SK-N-SH (cell line): ENCODE measurements at regions not wholly inside any gene's neighbourhood (a gene's known extent, or its start where the extent isn't known, plus 50 kb on each side); places are given as distances from the start of the nearest gene placed in this dataset.

ENCODE experiments used
- CTCF ChIA-PET: fragments of 300-600, 350-600 bp; formaldehyde crosslinking; extraction: SDS; loops from one replicate; lab custom pipeline; 2021; lab: Yijun Ruan, JAX
- POLR2A ChIA-PET: fragments of 350-600 bp; sonication (Branson Sonifier 250); formaldehyde crosslinking; extraction: SDS; loops from one replicate; lab custom pipeline; 2020; ENCODE audit warnings: antibody characterized with exemption, inconsistent platforms; lab: Yijun Ruan, JAX
- DNase-seq: peaks from one replicate; pipeline ENCODE4 v3.0.0; 2012
- H2AFZ ChIP-seq: fragments of 200-600 bp; sonication (generic); 2 replicates; pipeline ENCODE4 v1.8.1; 2016; ENCODE audit warnings: antibody characterized with exemption, mild to moderate bottlenecking, low read depth
- H3F3A ChIP-seq: fragments of 200-600 bp; sonication (generic); replicated peaks from 2 replicates; pipeline ENCODE3; 2016; ENCODE audit warnings: antibody characterized with exemption, mild to moderate bottlenecking; ENCODE audit not compliant: insufficient read depth
- H3K27ac ChIP-seq, 2 experiments: fragments of 200-500 bp in 1 of 2; fragments of 200-600 bp in 1 of 2; sonication (Bioruptor generic) in 1 of 2; sonication (generic), shearing (Covaris generic) in 1 of 2; 2 replicates each; pipeline versions ENCODE4 v1.5.1 to v1.6.1; 2014 to 2016; ENCODE audit warnings: low read depth in 2 of 2, inconsistent platforms in 1 of 2, low read length in 1 of 2, mild to moderate bottlenecking in 1 of 2, mixed read lengths in 1 of 2
- H3K27me3 ChIP-seq: fragments of 200-600 bp; sonication (generic), shearing (Covaris generic); 2 replicates; pipeline ENCODE4 v1.6.1; 2016; ENCODE audit warnings: mixed run types; ENCODE audit not compliant: insufficient read depth
- H3K36me3 ChIP-seq, 2 experiments: fragments of 200-500 bp in 1 of 2; fragments of 200-600 bp in 1 of 2; sonication (Bioruptor generic) in 1 of 2; sonication (generic) in 1 of 2; replicated peaks in 1 of 2; 2 replicates each; pipeline versions ENCODE3 to v1.5.1; 2014 to 2016; ENCODE audit warnings: low read length in 1 of 2, mild to moderate bottlenecking in 1 of 2; ENCODE audit not compliant: insufficient read depth in 2 of 2, control insufficient read depth in 1 of 2
- H3K4me1 ChIP-seq, 2 experiments: fragments of 200-500 bp in 1 of 2; fragments of 200-600 bp in 1 of 2; sonication (Bioruptor generic) in 1 of 2; sonication (generic), shearing (Covaris generic) in 1 of 2; 2 replicates each; pipeline versions ENCODE4 v1.5.1 to v1.6.1; 2014 to 2016; ENCODE audit warnings: low read depth in 1 of 2, low read length in 1 of 2, mixed run types in 1 of 2; ENCODE audit not compliant: insufficient read depth in 2 of 2, control insufficient read depth in 1 of 2
- H3K4me2 ChIP-seq: fragments of 200-600 bp; sonication (generic), shearing (Covaris generic); 2 replicates; pipeline ENCODE4 v1.6.1; 2017; ENCODE audit warnings: mixed run types
- H3K4me3 ChIP-seq, 2 experiments: fragments of 200-500 bp in 1 of 2; fragments of 200-600 bp in 1 of 2; sonication (Bioruptor generic) in 1 of 2; sonication (generic), shearing (Covaris generic) in 1 of 2; 2 replicates each; pipeline versions ENCODE4 v1.5.1 to v1.8.1; 2014 to 2016; ENCODE audit warnings: low read depth in 2 of 2, inconsistent platforms in 1 of 2, low read length in 1 of 2, mild to moderate bottlenecking in 1 of 2, mixed read lengths in 1 of 2, moderate library complexity in 1 of 2
- H3K79me2 ChIP-seq: fragments of 200-600 bp; sonication (generic); 2 replicates; pipeline ENCODE4 v1.8.1; 2017; ENCODE audit warnings: mild to moderate bottlenecking; ENCODE audit not compliant: insufficient read depth
- H3K9ac ChIP-seq: fragments of 200-600 bp; sonication (generic); 2 replicates; pipeline ENCODE4 v1.6.1; 2017; ENCODE audit warnings: mixed run types
- H3K9me2 ChIP-seq: fragments of 200-600 bp; sonication (generic); 2 replicates; pipeline ENCODE4 v1.6.1; 2017; ENCODE audit warnings: mixed run types
- H3K9me3 ChIP-seq: fragments of 200-600 bp; sonication (generic); 2 replicates; pipeline ENCODE4 v1.6.1; 2017; ENCODE audit warnings: mixed run types, mild to moderate bottlenecking, moderate library complexity
- H4K20me1 ChIP-seq: fragments of 200-600 bp; sonication (generic); 2 replicates; pipeline ENCODE4 v1.6.1; 2017; ENCODE audit warnings: mild to moderate bottlenecking, mixed run types; ENCODE audit not compliant: insufficient read depth
- CHD2 ChIP-seq: fragments of 150-350 bp; IDR thresholded peaks from 2 replicates; pipeline ENCODE4 v1.6.1; 2018; ENCODE audit warnings: low read length; ENCODE audit not compliant: partially characterized antibody
- CTCF ChIP-seq: fragments of 200-600 bp; sonication (generic); IDR thresholded peaks from 2 replicates; pipeline ENCODE4 v1.6.1; 2017; ENCODE audit warnings: antibody characterized with exemption, mild to moderate bottlenecking, moderate library complexity
- FOXJ3 ChIP-seq: sonication (generic); formaldehyde crosslinking; IDR thresholded peaks from 2 replicates; pipeline ENCODE4 v1.5.1; 2020; ENCODE audit warnings: mild to moderate bottlenecking, missing genetic modification reagents
- GABPA ChIP-seq: IDR thresholded peaks from 2 replicates; pipeline ENCODE4 v1.4.0; 2012; ENCODE audit warnings: low read depth, mild to moderate bottlenecking
- JUND ChIP-seq: IDR thresholded peaks from 2 replicates; pipeline ENCODE4 v1.4.0; 2012
- NFIC ChIP-seq: IDR thresholded peaks from 2 replicates; pipeline ENCODE4 v1.4.0; 2012; ENCODE audit warnings: borderline replicate concordance
- PBX3 ChIP-seq: IDR thresholded peaks from 2 replicates; pipeline ENCODE4; 2012
- REST ChIP-seq: IDR thresholded peaks from 2 replicates; pipeline ENCODE4 v1.6.1; 2012; ENCODE audit warnings: mild to moderate bottlenecking, low read depth, low read length, moderate library complexity
- SMC3 ChIP-seq: IDR thresholded peaks from 2 replicates; pipeline ENCODE4 v1.6.1; 2012; ENCODE audit warnings: low read depth, low read length, improper control_type of control experiment
- TAF1 ChIP-seq: IDR thresholded peaks from 2 replicates; pipeline ENCODE4 v1.6.1; 2012; ENCODE audit warnings: low read depth, mild to moderate bottlenecking, low read length, moderate library complexity, borderline replicate concordance
- TEAD4 ChIP-seq: IDR thresholded peaks from 2 replicates; pipeline ENCODE4 v1.4.0; 2012; ENCODE audit warnings: mild to moderate bottlenecking, borderline replicate concordance; ENCODE audit not compliant: insufficient read depth
- WGBS: methylation state at CpG from one replicate; pipeline ENCODE4 v1.1.6; 2017; ENCODE audit warnings: low lambda C conversion rate; 5-methylcytosine and 5-hydroxymethylcytosine counted together

- no peak overlapping the region for H3K9ac ChIP-seq
- H2AFZ ChIP-seq: no peak overlapping the region
- H3K27ac ChIP-seq: no peak overlapping the region
- no peak for DNase-seq
- H3K9me3 ChIP-seq: no peaks in the 10 kb centered on the region
- no peaks in the 10 kb centered on the region for H3F3A ChIP-seq
- no peaks in the 10 kb centered on the region for H3K4me1 ChIP-seq
- no peak for TF ChIP-seq JUND
- H3K4me3 ChIP-seq: no peak overlapping the region
- no peaks in the 10 kb centered on the region for H3K36me3 ChIP-seq
- ChIA-PET CTCF (interaction anchor here (0.9 kb wide), 1 partner anchor 12 kb away, joined by 3 read pairs; no protein-coding TSS in a partner anchor), POLR2A (no interaction called here)
- no peak overlapping the region for H3K4me2 ChIP-seq
- H3K27me3 ChIP-seq: peaks cover 67% of the 10 kb centered on the region; the same call in 1 of the 2 replicates
- no peaks in the 10 kb centered on the region for H3K79me2 ChIP-seq
- H4K20me1 ChIP-seq: no peaks in the 10 kb centered on the region
- H3K9me2 ChIP-seq: no peaks in the 10 kb centered on the region
- 16% methylated on average over 10 of the region's 10 CpGs for WGBS
Measured at GRCh38 chr14:99331811-99332210, 59.8 kb upstream of the BCL11B start.

- Histone ChIP-seq H3K9me3 (no peaks in the 10 kb centered on the region), H2AFZ (no peak overlapping the region), H3K9me2 (no peaks in the 10 kb centered on the region), H3K9ac (no peak overlapping the region)
- CTCF ChIA-PET: interaction anchor here (1.3 kb wide), 1 partner anchor 11 kb away, joined by 3 read pairs; no protein-coding TSS in a partner anchor
- 13% methylated on average over 16 of the region's 17 CpGs for WGBS
- TF ChIP-seq SMC3: no peak
- TF ChIP-seq, all 33 proteins: peak for 0
- no peaks in the 10 kb centered on the region for H3F3A ChIP-seq
- DNase-seq: no peak
- H3K4me2 ChIP-seq: no peak overlapping the region
- no peak overlapping the region for H3K4me3 ChIP-seq
- H3K4me1 ChIP-seq: no peaks in the 10 kb centered on the region
- H3K79me2 ChIP-seq: no peaks in the 10 kb centered on the region
- no peak overlapping the region for H3K27ac ChIP-seq
- H4K20me1 ChIP-seq: no peaks in the 10 kb centered on the region
- POLR2A ChIA-PET: no interaction called here
- no peaks in the 10 kb centered on the region for H3K36me3 ChIP-seq
- peaks cover 72% of the 10 kb centered on the region; the same call in 1 of the 2 replicates for H3K27me3 ChIP-seq
Measured at GRCh38 chr14:99330316-99331240, 58.6 kb upstream of the BCL11B start.

GRCh38 chr14:99329711-99330315 lies 57.8 kb upstream of the BCL11B start:
- no peaks in the 10 kb centered on the region for H3F3A ChIP-seq
- 10% methylated on average over 10 of the region's 10 CpGs for WGBS
- no peak for TF ChIP-seq PBX3
- no peak for TF ChIP-seq JUND
- TF ChIP-seq TAF1: no peak
- no peak for TF ChIP-seq REST
- no peak for TF ChIP-seq CHD2
- TF ChIP-seq GABPA: no peak
- TF ChIP-seq CTCF: no peak
- TF ChIP-seq TEAD4: no peak
- no peak for TF ChIP-seq FOXJ3 (CRISPR knock-in tag)
- no peak for TF ChIP-seq NFIC

More at GRCh38 chr14:99329711-99330315, 57.8 kb upstream of the BCL11B start:
- no peak for DNase-seq
- H3K27ac ChIP-seq: no peak overlapping the region
- H3K4me1 ChIP-seq: no peaks in the 10 kb centered on the region
- H3K9ac ChIP-seq: no peak overlapping the region
- no peaks in the 10 kb centered on the region for H3K9me3 ChIP-seq
- no peaks in the 10 kb centered on the region for H3K9me2 ChIP-seq
- POLR2A ChIA-PET: no interaction called here
- H3K36me3 ChIP-seq: no peaks in the 10 kb centered on the region
- no peaks in the 10 kb centered on the region for H4K20me1 ChIP-seq
- no peak overlapping the region for H3K4me3 ChIP-seq
- no peak overlapping the region for H2AFZ ChIP-seq
- peaks cover 66% of the 10 kb centered on the region; the same call in 1 of the 2 replicates for H3K27me3 ChIP-seq
- CTCF ChIA-PET: interaction anchor here (1.3 kb wide), 1 partner anchor 12 kb away, joined by 3 read pairs; no protein-coding TSS in a partner anchor
- H3K4me2 ChIP-seq: no peak overlapping the region
- H3K79me2 ChIP-seq: no peaks in the 10 kb centered on the region
